ENCODE measurements at regions not wholly inside any gene's neighbourhood (a gene's known extent, or its start where the extent isn't known, plus 50 kb on each side); places are given as distances from the start of the nearest gene placed in this dataset.
"Not testable (repeated sequence)": the region's sequence is repeated elsewhere in the genome, so short reads cannot be mapped to it uniquely, and the experiment has no call there.

- H3K9me3 Mint-ChIP-seq = peaks cover 4% of the 10 kb centered on the region
- no peaks in the 10 kb centered on the region for H3K4me1 Mint-ChIP-seq (ENCODE audit: low read depth)
- POLR2A ChIA-PET = no interaction called here
- CTCF ChIA-PET = no interaction called here
- H3K27ac Mint-ChIP-seq = no peak overlapping the region
- intact Hi-C loops (cut with micrococcal nuclease) = no loop called here
- H3K27me3 Mint-ChIP-seq = peaks cover 4% of the 10 kb centered on the region
- H3K4me3 Mint-ChIP-seq = no peak overlapping the region
- H3K36me3 Mint-ChIP-seq = no peaks in the 10 kb centered on the region
- no peak for DNase-seq
Measured at GRCh38 chr5:102623329-102624065, 124.7 kb upstream of the SLCO6A1 start.

GRCh38 chr5:102624405-102624804, 125.6 kb upstream of the SLCO6A1 start:
- peaks cover 4% of the 10 kb centered on the region for H3K9me3 Mint-ChIP-seq
- H3K4me3 Mint-ChIP-seq = no peak overlapping the region
- POLR2A ChIA-PET = no interaction called here
- no peak for DNase-seq
- H3K27me3 Mint-ChIP-seq = peaks cover 5% of the 10 kb centered on the region
- intact Hi-C loops (cut with micrococcal nuclease) = no loop called here
- CTCF ChIA-PET = no interaction called here
- H3K27ac Mint-ChIP-seq = no peak overlapping the region
- H3K4me1 Mint-ChIP-seq (ENCODE audit: low read depth) = no peaks in the 10 kb centered on the region
- H3K36me3 Mint-ChIP-seq = no peaks in the 10 kb centered on the region

DNA sequence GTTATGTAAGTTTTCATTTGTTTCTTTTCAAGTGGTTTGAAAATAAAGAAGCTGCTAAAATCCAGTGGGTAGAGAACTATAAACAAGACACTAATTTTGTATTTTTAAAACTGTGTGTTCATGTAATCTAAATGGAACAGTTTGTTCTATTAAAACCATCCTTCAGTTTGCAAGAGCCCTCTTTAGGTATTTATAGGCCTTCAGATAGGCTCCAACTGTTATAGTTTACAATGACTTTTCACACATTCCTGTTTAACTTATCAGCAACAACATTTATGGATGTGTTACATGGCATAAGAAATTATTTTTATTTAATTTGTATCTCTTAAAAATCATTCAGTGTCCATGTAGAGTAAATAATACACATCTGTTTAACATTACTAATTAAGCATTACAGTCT, 126.7 kb upstream of the SLCO6A1 start:
- POLR2A ChIA-PET = no interaction called here
- Mint-ChIP-seq H3K4me1 (ENCODE audit: low read depth) (no peaks in the 10 kb centered on the region), H3K36me3 (no peaks in the 10 kb centered on the region), H3K27me3 (peaks cover 5% of the 10 kb centered on the region), H3K27ac (no peak overlapping the region), H3K9me3 (peaks cover 4% of the 10 kb centered on the region), H3K4me3 (no peak overlapping the region)
- DNase-seq = no peak
- CTCF ChIA-PET = no interaction called here
- intact Hi-C loops (cut with micrococcal nuclease) = no loop called here

DNA sequence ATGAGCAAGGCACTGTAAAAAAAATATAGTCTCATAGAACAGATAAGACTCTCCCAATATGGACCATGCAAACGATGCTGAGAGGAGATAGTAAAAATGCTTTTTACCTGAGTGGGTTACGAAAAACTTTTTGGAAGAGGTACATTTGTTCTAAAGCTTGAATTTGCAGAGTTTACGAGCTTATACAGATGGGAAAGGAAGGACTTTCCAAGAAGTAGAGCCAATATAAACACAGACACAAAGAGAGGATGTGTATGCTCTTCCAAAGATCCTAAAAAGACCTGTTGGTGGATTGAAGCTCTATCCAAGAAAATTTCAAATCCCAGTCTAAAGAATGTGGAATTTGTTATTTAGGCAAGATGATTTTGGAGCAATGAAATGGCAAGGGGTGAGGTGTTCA, 127.1 kb upstream of the SLCO6A1 start:
- no peak overlapping the region for H3K4me3 Mint-ChIP-seq
- no peak for DNase-seq
- H3K36me3 Mint-ChIP-seq = no peaks in the 10 kb centered on the region
- H3K27ac Mint-ChIP-seq = no peak overlapping the region
- intact Hi-C loops (cut with micrococcal nuclease) = no loop called here
- peaks cover 6% of the 10 kb centered on the region for H3K27me3 Mint-ChIP-seq
- CTCF ChIA-PET = interaction anchor here (0.6 kb wide), 1 partner anchor 154 kb away, joined by 4 read pairs; no protein-coding TSS in a partner anchor
- H3K9me3 Mint-ChIP-seq = peaks cover under 1% of the 10 kb centered on the region
- POLR2A ChIA-PET = no interaction called here
- no peaks in the 10 kb centered on the region for H3K4me1 Mint-ChIP-seq (ENCODE audit: low read depth)

GRCh38 chr5:102627315-102627714, 127.8 kb upstream of the PAM start:
- H3K27ac Mint-ChIP-seq = no peak overlapping the region
- H3K4me3 Mint-ChIP-seq = no peak overlapping the region
- no peaks in the 10 kb centered on the region for H3K4me1 Mint-ChIP-seq (ENCODE audit: low read depth)
- ChIA-PET CTCF (no interaction called here), POLR2A (no interaction called here)
- DNase-seq = no peak
- H3K36me3 Mint-ChIP-seq = no peaks in the 10 kb centered on the region
- H3K27me3 Mint-ChIP-seq = peaks cover 8% of the 10 kb centered on the region
- intact Hi-C loops (cut with micrococcal nuclease) = no loop called here
- H3K9me3 Mint-ChIP-seq = peaks cover 6% of the 10 kb centered on the region

GRCh38 chr5:102628441-102629175, 126.5 kb upstream of the PAM start:
- H3K27ac Mint-ChIP-seq = no peak overlapping the region
- H3K4me1 Mint-ChIP-seq (ENCODE audit: low read depth) = no peaks in the 10 kb centered on the region
- H3K4me3 Mint-ChIP-seq = no peak overlapping the region
- ChIA-PET POLR2A (no interaction called here), CTCF (no interaction called here)
- DNase-seq = no peak
- peaks cover 6% of the 10 kb centered on the region for H3K9me3 Mint-ChIP-seq
- peaks cover 12% of the 10 kb centered on the region for H3K27me3 Mint-ChIP-seq
- intact Hi-C loops (cut with micrococcal nuclease) = no loop called here
- no peaks in the 10 kb centered on the region for H3K36me3 Mint-ChIP-seq

- H3K27ac Mint-ChIP-seq = no peak overlapping the region
- H3K4me1 Mint-ChIP-seq (ENCODE audit: low read depth) = no peaks in the 10 kb centered on the region
- ChIA-PET POLR2A (no interaction called here), CTCF (no interaction called here)
- H3K36me3 Mint-ChIP-seq = no peaks in the 10 kb centered on the region
- DNase-seq = no peak
- peaks cover 6% of the 10 kb centered on the region for H3K9me3 Mint-ChIP-seq
- H3K4me3 Mint-ChIP-seq = no peak overlapping the region
- peaks cover 12% of the 10 kb centered on the region for H3K27me3 Mint-ChIP-seq
- intact Hi-C loops (cut with micrococcal nuclease) = no loop called here
Measured at GRCh38 chr5:102629827-102630605, 125.1 kb upstream of the PAM start.

DNA sequence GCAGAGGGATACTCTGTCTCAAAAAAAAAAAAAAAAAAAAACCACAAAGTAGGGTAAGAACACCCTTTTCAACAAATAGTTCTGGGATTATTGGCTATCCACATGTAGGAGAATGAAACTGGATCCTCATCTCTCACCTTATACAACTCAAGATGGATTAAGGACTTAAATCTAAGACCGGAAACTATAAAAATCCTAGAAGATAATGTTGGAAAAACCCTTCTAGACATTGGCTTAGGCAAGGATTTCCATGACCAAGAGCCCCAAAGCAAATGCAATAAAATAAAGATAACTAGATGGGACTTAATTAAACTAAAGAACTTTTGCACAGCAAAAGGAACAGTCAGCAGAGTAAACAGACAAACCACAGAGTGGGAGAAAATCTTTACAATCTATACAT, 119.7 kb upstream of the PAM start:
- H3K27ac Mint-ChIP-seq; H3K4me3 Mint-ChIP-seq; H3K4me1 Mint-ChIP-seq (ENCODE audit: low read depth); CTCF ChIA-PET; POLR2A ChIA-PET; DNase-seq; intact Hi-C loops (cut with micrococcal nuclease); H3K9me3 Mint-ChIP-seq; H3K36me3 Mint-ChIP-seq; H3K27me3 Mint-ChIP-seq: not testable (repeated sequence)

GRCh38 chr5:102638316-102638715, 116.8 kb upstream of the PAM start:
- ChIA-PET CTCF (no interaction called here), POLR2A (no interaction called here)
- Mint-ChIP-seq H3K27me3 (no peaks in the 10 kb centered on the region), H3K4me3 (no peak overlapping the region), H3K4me1 (ENCODE audit: low read depth) (no peaks in the 10 kb centered on the region), H3K27ac (no peak overlapping the region), H3K36me3 (no peaks in the 10 kb centered on the region), H3K9me3 (no peaks in the 10 kb centered on the region)
- intact Hi-C loops (cut with micrococcal nuclease) = no loop called here
- DNase-seq = no peak

GRCh38 chr5:102638912-102639652, 116.0 kb upstream of the PAM start:
- ChIA-PET CTCF (no interaction called here), POLR2A (no interaction called here)
- no peaks in the 10 kb centered on the region for H3K4me1 Mint-ChIP-seq (ENCODE audit: low read depth)
- no peaks in the 10 kb centered on the region for H3K36me3 Mint-ChIP-seq
- intact Hi-C loops (cut with micrococcal nuclease) = no loop called here
- H3K9me3 Mint-ChIP-seq = peaks cover 2% of the 10 kb centered on the region
- no peaks in the 10 kb centered on the region for H3K27me3 Mint-ChIP-seq
- no peak overlapping the region for H3K27ac Mint-ChIP-seq
- H3K4me3 Mint-ChIP-seq = no peak overlapping the region
- no peak for DNase-seq

- ChIA-PET POLR2A (no interaction called here), CTCF (no interaction called here)
- H3K27me3 Mint-ChIP-seq = no peaks in the 10 kb centered on the region
- intact Hi-C loops (cut with micrococcal nuclease) = no loop called here
- no peak overlapping the region for H3K27ac Mint-ChIP-seq
- H3K9me3 Mint-ChIP-seq = peaks cover 3% of the 10 kb centered on the region
- H3K4me1 Mint-ChIP-seq (ENCODE audit: low read depth) = no peaks in the 10 kb centered on the region
- DNase-seq = no peak
- no peak overlapping the region for H3K4me3 Mint-ChIP-seq
- H3K36me3 Mint-ChIP-seq = no peaks in the 10 kb centered on the region
Measured at GRCh38 chr5:102649731-102650130, 105.4 kb upstream of the PAM start.

DNA sequence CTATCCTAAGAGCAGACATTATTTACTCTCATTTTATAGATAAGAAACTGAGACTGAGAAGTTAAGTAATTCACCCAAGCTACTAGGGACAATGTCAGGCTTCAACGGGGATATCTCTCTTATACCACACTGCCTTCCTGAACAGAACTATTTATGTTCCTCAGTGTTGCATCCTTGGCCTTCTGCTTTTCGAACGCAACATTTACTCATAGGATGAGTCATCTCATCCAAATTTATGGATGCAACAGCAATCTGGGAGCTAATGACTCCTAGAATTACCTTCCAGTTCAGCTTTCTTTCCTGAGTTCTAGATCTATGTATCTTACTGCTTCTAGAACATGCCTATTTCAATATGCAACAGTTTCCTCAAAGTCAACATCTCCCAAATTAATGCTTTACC, 103.6 kb upstream of the PAM start:
- Mint-ChIP-seq H3K27ac (no peak overlapping the region), H3K27me3 (no peaks in the 10 kb centered on the region), H3K4me3 (no peak overlapping the region), H3K36me3 (no peaks in the 10 kb centered on the region), H3K4me1 (ENCODE audit: low read depth) (no peaks in the 10 kb centered on the region), H3K9me3 (peaks cover 3% of the 10 kb centered on the region)
- CTCF ChIA-PET = no interaction called here
- intact Hi-C loops (cut with micrococcal nuclease) = no loop called here
- no peak for DNase-seq
- POLR2A ChIA-PET = no interaction called here
